ENCODE measurements at regions not wholly inside any gene's neighbourhood (a gene's known extent, or its start where the extent isn't known, plus 50 kb on each side); places are given as distances from the start of the nearest gene placed in this dataset.

GRCh38 chr1:17877316-17877715, 122.2 kb downstream of the ACTL8 start:
- DNase-seq, result no peak

GRCh38 chr1:17877896-17878295, 122.8 kb downstream of the ACTL8 start:
- no peak for DNase-seq

- no peak for DNase-seq
These were observed 123.7 kb downstream of the ACTL8 start for GRCh38 chr1:17878837-17879236.

GRCh38 chr1:17880449-17880848, 125.3 kb downstream of the ACTL8 start:
- DNase-seq, result no peak

GRCh38 chr1:17881761-17882160, 126.6 kb downstream of the ACTL8 start:
- no peak for DNase-seq

GRCh38 chr1:17883136-17883535, 128.0 kb downstream of the ACTL8 start:
- DNase-seq, result no peak

GRCh38 chr1:17883662-17884395, 128.7 kb downstream of the ACTL8 start:
- DNase-seq, result no peak

GRCh38 chr1:17885663-17886320, 130.7 kb downstream of the ACTL8 start:
- DNase-seq, result no peak

- DNase-seq, result no peak
These were observed 131.3 kb downstream of the ACTL8 start for GRCh38 chr1:17886386-17886785.

- DNase-seq, result no peak
These were observed 131.8 kb downstream of the ACTL8 start for GRCh38 chr1:17886838-17887441.

- no peak for DNase-seq
These were observed 132.7 kb downstream of the ACTL8 start for GRCh38 chr1:17887661-17888371.

- DNase-seq, result no peak
These were observed 135.1 kb downstream of the ACTL8 start for GRCh38 chr1:17890056-17890814.

GRCh38 chr1:17890815-17891191, 135.7 kb downstream of the ACTL8 start:
- no peak for DNase-seq

- DNase-seq, result no peak
These were observed 136.3 kb downstream of the ACTL8 start for GRCh38 chr1:17891205-17892110.

- no peak for DNase-seq
These were observed 137.1 kb downstream of the ACTL8 start for GRCh38 chr1:17892225-17892624.

- DNase-seq, result no peak
These were observed 137.7 kb downstream of the ACTL8 start for GRCh38 chr1:17892851-17893250.

GRCh38 chr1:17893891-17894631, 138.9 kb downstream of the ACTL8 start:
- no peak for DNase-seq

- DNase-seq, result no peak
These were observed 140.3 kb downstream of the ACTL8 start for GRCh38 chr1:17895401-17895800.

- DNase-seq, result no peak
These were observed 140.9 kb downstream of the ACTL8 start for GRCh38 chr1:17895986-17896385.

GRCh38 chr1:17903386-17903785, 148.3 kb downstream of the ACTL8 start:
- no peak for DNase-seq

- no peak for DNase-seq
These were observed 149.2 kb downstream of the ACTL8 start for GRCh38 chr1:17904290-17904689.

Measured in left hindlimb (tissue), 1 donor.